HEK293T (cell line): ENCODE measurements at regions not wholly inside any gene's neighbourhood (a gene's known extent, or its start where the extent isn't known, plus 50 kb on each side); places are given as distances from the start of the nearest gene placed in this dataset.

Experiments
- CTCF ChIA-PET: fragments of 350-600 bp; formaldehyde crosslinking; extraction: SDS; loops from one replicate; lab custom pipeline; 2021; ENCODE audit warnings: antibody characterized with exemption, inconsistent platforms; lab: Yijun Ruan, JAX
- POLR2A ChIA-PET: fragments of 350-600 bp; formaldehyde crosslinking; extraction: SDS; loops from one replicate; lab custom pipeline; 2020; ENCODE audit warnings: antibody characterized with exemption, inconsistent platforms; lab: Yijun Ruan, JAX
- DNase-seq: peaks from one replicate; pipeline ENCODE4 v3.0.0; 2012; ENCODE audit warnings: mixed read lengths; ENCODE audit errors: extremely low spot score
- ARNT ChIP-seq: fragments of 450-650 bp; IDR thresholded peaks from 2 replicates; pipeline ENCODE4 v1.6.1; 2017; ENCODE audit warnings: mild to moderate bottlenecking
- BHLHE40 ChIP-seq: fragments of 450-650 bp; IDR thresholded peaks from 2 replicates; pipeline ENCODE4 v1.6.1; 2016; ENCODE audit warnings: mild to moderate bottlenecking, moderate library complexity, borderline replicate concordance
- CTBP1 ChIP-seq: fragments of 450-650 bp; IDR thresholded peaks from 2 replicates; pipeline ENCODE4 v1.6.1; 2016; ENCODE audit warnings: borderline replicate concordance
- ELF4 ChIP-seq: fragments of 450-650 bp; IDR thresholded peaks from 2 replicates; pipeline ENCODE4 v1.6.1; 2017; ENCODE audit warnings: antibody characterized with exemption
- FOXA1 ChIP-seq: fragments of 450-650 bp; IDR thresholded peaks from 2 replicates; pipeline ENCODE4 v1.6.1; 2016; ENCODE audit warnings: mild to moderate bottlenecking
- FOXK2 ChIP-seq: fragments of 450-650 bp; IDR thresholded peaks from 2 replicates; pipeline ENCODE4 v1.6.1; 2016; ENCODE audit warnings: mild to moderate bottlenecking
- FOXM1 ChIP-seq: fragments of 450-650 bp; IDR thresholded peaks from 2 replicates; pipeline ENCODE4 v1.6.1; 2017; ENCODE audit warnings: mild to moderate bottlenecking, borderline replicate concordance
- HDGF ChIP-seq: fragments of 450-650 bp; IDR thresholded peaks from 2 replicates; pipeline ENCODE4 v1.6.1; 2017; ENCODE audit warnings: antibody characterized with exemption, borderline replicate concordance
- L3MBTL2 ChIP-seq: fragments of 450-650 bp; conservative IDR thresholded peaks from 2 replicates; pipeline ENCODE4 v1.6.1; 2016; ENCODE audit warnings: mild to moderate bottlenecking
- LEF1 ChIP-seq: fragments of 450-650 bp; IDR thresholded peaks from 2 replicates; pipeline ENCODE4 v1.6.1; 2017; ENCODE audit warnings: mild to moderate bottlenecking, borderline replicate concordance
- NFRKB ChIP-seq: fragments of 450-650 bp; IDR thresholded peaks from 2 replicates; pipeline ENCODE4 v1.6.1; 2016; ENCODE audit warnings: mild to moderate bottlenecking, moderate library complexity
- SP1 ChIP-seq: fragments of 450-650 bp; IDR thresholded peaks from 2 replicates; pipeline ENCODE4 v1.6.1; 2017
- SUZ12 ChIP-seq: fragments of 450-650 bp; IDR thresholded peaks from 2 replicates; pipeline ENCODE4 v1.6.1; 2016; ENCODE audit warnings: mild to moderate bottlenecking
- TARDBP ChIP-seq: fragments of 450-650 bp; IDR thresholded peaks from 2 replicates; pipeline ENCODE4 v1.6.1; 2016
- ZNF384 ChIP-seq: fragments of 450-650 bp; IDR thresholded peaks from 2 replicates; pipeline ENCODE4 v1.6.1; 2016
- TF ChIP-seq, protein P1 (sequence below): fragments of 450-650 bp; IDR thresholded peaks from 2 replicates; pipeline ENCODE4 v1.6.1; 2016

- TF ChIP-seq ZNF384 (no peak), TARDBP (no peak), FOXK2 (no peak), L3MBTL2 (no peak), SP1 (no peak), ARNT (no peak), FOXM1 (no peak), CTBP1 (no peak), ELF4 (no peak), LEF1 (no peak)
- TF ChIP-seq, protein P1, sequence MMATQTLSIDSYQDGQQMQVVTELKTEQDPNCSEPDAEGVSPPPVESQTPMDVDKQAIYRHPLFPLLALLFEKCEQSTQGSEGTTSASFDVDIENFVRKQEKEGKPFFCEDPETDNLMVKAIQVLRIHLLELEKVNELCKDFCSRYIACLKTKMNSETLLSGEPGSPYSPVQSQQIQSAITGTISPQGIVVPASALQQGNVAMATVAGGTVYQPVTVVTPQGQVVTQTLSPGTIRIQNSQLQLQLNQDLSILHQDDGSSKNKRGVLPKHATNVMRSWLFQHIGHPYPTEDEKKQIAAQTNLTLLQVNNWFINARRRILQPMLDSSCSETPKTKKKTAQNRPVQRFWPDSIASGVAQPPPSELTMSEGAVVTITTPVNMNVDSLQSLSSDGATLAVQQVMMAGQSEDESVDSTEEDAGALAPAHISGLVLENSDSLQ, result no peak
- DNase-seq, result no peak
- CTCF ChIA-PET, result no interaction called here
- POLR2A ChIA-PET, result no interaction called here
These were observed 109.2 kb upstream of the NUDT7 start for GRCh38 chr16:77613095-77613494.

GRCh38 chr16:77617553-77617952 lies 104.8 kb upstream of the NUDT7 start:
- DNase-seq, result no peak
- ChIA-PET CTCF (no interaction called here), POLR2A (no interaction called here)
- TF ChIP-seq HDGF (no peak), TARDBP (no peak), L3MBTL2 (no peak), FOXK2 (no peak), ZNF384 (no peak), CTBP1 (no peak)

DNA sequence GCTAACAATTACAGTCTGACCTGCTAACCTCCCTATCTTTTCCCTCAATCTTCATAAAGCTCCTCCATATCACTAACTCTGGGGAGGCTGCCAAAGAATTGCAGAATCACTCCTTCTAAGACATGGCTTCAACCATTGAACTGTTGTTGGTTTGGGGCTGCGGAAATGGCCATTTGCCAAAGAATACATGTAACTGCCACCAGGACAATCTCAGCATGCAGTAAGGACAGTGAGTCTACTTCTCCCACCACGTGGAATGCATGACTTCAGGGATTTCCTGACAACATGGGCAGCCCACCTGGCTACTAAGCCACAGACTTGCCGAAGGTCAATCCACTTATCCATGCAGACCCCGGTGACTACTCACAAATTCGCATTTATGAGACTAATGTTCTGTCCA lies 104.3 kb upstream of the NUDT7 start:
- CTCF ChIA-PET, result no interaction called here
- POLR2A ChIA-PET, result no interaction called here
- DNase-seq, result no peak

GRCh38 chr16:77618951-77619350 lies 103.4 kb upstream of the NUDT7 start:
- TF ChIP-seq SP1 (no peak), FOXM1 (no peak), TARDBP (no peak), ARNT (no peak), CTBP1 (no peak), SUZ12 (no peak), ZNF384 (no peak), HDGF (no peak), L3MBTL2 (no peak), NFRKB (no peak), FOXA1 (no peak), LEF1 (no peak), BHLHE40 (no peak), FOXK2 (no peak), ELF4 (no peak)
- TF ChIP-seq, protein P1, result no peak
- POLR2A ChIA-PET, result no interaction called here
- no peak for DNase-seq
- CTCF ChIA-PET, result no interaction called here

More for the DNA sequence above, 104.3 kb upstream of the NUDT7 start:
- TF ChIP-seq FOXM1 (no peak), FOXA1 (no peak), L3MBTL2 (no peak), TARDBP (no peak), HDGF (no peak), ARNT (no peak), SP1 (no peak), ZNF384 (no peak), NFRKB (no peak), FOXK2 (no peak)
- TF ChIP-seq, protein P1, result no peak

GRCh38 chr16:77624085-77624484 lies 98.2 kb upstream of the NUDT7 start:
- CTCF ChIA-PET, result no interaction called here
- TF ChIP-seq SUZ12 (no peak), SP1 (no peak), FOXA1 (no peak), FOXK2 (no peak), BHLHE40 (no peak), TARDBP (no peak), NFRKB (no peak)
- no peak for DNase-seq
- POLR2A ChIA-PET, result no interaction called here

DNA sequence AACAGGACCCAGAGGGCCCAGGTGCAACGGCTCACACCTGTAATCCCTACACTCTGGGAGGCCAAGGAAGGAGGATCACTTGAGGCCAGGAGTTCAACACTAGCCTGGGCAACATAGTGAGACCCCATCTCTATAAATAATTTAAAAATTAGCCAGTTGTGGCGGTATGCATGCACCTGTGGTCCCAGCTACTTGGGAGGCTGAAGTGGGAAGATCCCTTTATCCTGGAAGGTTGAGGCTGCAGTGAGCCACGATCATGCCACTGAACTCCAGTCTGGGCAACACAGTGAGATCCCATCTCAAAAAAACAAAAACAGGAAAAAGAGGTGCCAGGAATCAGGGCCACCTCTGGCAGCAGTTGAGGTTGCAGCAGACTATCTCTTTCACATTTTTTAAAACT lies 85.7 kb upstream of the NUDT7 start:
- no peak for TF ChIP-seq SUZ12
- TF ChIP-seq FOXK2, result no peak
- no peak for TF ChIP-seq ARNT
- no peak for TF ChIP-seq ELF4
- TF ChIP-seq FOXM1, result no peak
- no peak for TF ChIP-seq HDGF
- TF ChIP-seq FOXA1, result no peak
- TF ChIP-seq LEF1, result no peak
- no peak for DNase-seq
- ChIA-PET CTCF (no interaction called here), POLR2A (no interaction called here)

DNA sequence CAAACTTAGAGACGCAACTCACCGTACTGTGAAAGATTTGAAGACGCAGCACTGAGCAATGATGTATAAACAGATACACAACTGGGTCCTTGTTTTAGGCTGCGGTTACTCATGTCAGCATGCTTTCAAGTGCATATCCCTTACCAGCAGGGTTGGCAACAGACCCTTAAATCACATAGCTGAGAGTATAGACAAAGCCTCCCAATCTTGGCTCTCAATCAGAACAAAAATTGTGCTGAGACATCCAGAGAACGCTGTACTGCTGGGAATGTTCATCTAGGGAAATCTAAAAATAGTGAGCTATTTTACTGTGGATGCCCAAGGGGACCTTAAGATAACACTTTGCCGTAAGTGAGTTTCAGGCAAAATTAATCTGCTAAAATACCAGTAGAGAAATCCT lies 84.4 kb upstream of the NUDT7 start:
- no peak for TF ChIP-seq BHLHE40
- no peak for TF ChIP-seq ELF4
- TF ChIP-seq SP1, result no peak
- TF ChIP-seq, protein P1, result no peak
- no peak for TF ChIP-seq NFRKB
- no peak for TF ChIP-seq LEF1
- TF ChIP-seq FOXA1, result no peak
- TF ChIP-seq CTBP1, result no peak
- no peak for TF ChIP-seq ZNF384
- no peak for TF ChIP-seq TARDBP
- no peak for TF ChIP-seq L3MBTL2
- TF ChIP-seq HDGF, result no peak
- no peak for TF ChIP-seq ARNT
- no peak for TF ChIP-seq FOXK2
- no peak for TF ChIP-seq FOXM1
- ChIA-PET CTCF (no interaction called here), POLR2A (no interaction called here)
- no peak for DNase-seq
